SK-N-MC (cell line): ENCODE measurements at regions not wholly inside any gene's neighbourhood (a gene's known extent, or its start where the extent isn't known, plus 50 kb on each side); places are given as distances from the start of the nearest gene placed in this dataset.

Source experiments
- EZH2 ChIP-seq: fragments of 200-600 bp; sonication (generic); IDR thresholded peaks from one replicate; pipeline ENCODE4 v1.6.1; 2017; ENCODE audit warnings: antibody characterized with exemption
- POLR2AphosphoS5 ChIP-seq: IDR thresholded peaks from 2 replicates; pipeline ENCODE4 v1.6.1; 2012; ENCODE audit warnings: mild to moderate bottlenecking, low read depth, low read length, borderline replicate concordance

- TF ChIP-seq POLR2AphosphoS5: no peak
- no peak for TF ChIP-seq EZH2
Observed at GRCh38 chr2:59015027-59015426, 773.9 kb upstream of the FANCL start.
